Lower leg skin (tissue), 3 donors: ENCODE measurements at regions not wholly inside any gene's neighbourhood (a gene's known extent, or its start where the extent isn't known, plus 50 kb on each side); places are given as distances from the start of the nearest gene placed in this dataset.
"Not testable (repeated sequence)": the region's sequence is repeated elsewhere in the genome, so short reads cannot be mapped to it uniquely, and the experiment has no call there.

Source experiments
- POLR2A ChIP-seq, 2 donors: fragments of 450-650 bp; IDR thresholded peaks; one replicate each; pipeline ENCODE4 v1.6.1; 2016 to 2017; ENCODE audit warnings: antibody characterized with exemption in 2 of 2, mild to moderate bottlenecking in 1 of 2, moderate library complexity in 1 of 2
- TF ChIP-seq, protein P1 (sequence below), 3 donors: fragments of 450-650 bp; IDR thresholded peaks; one replicate each; pipeline ENCODE4 v1.5.1; 2016; ENCODE audit warnings: antibody characterized with exemption in 3 of 3, mild to moderate bottlenecking in 3 of 3, moderate library complexity in 2 of 3

DNA sequence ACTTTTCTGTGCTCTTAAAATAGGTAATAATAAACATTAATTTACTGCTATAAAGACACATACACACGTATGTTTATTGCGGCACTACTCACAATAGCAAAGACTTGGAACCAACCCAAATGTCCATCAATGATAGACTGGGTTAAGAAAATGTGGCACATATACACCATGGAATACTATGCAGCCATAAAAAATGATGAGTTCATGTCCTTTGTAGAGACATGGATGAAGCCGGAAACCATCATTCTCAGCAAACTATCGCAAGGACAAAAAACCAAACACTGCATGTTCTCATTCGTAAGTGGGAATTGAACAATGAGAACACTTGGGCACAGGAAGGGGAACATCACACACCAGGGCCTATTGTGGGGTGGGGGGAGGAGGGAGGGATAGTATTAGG lies 97.4 kb upstream of the NR5A2 start:
- TF ChIP-seq, protein P1, sequence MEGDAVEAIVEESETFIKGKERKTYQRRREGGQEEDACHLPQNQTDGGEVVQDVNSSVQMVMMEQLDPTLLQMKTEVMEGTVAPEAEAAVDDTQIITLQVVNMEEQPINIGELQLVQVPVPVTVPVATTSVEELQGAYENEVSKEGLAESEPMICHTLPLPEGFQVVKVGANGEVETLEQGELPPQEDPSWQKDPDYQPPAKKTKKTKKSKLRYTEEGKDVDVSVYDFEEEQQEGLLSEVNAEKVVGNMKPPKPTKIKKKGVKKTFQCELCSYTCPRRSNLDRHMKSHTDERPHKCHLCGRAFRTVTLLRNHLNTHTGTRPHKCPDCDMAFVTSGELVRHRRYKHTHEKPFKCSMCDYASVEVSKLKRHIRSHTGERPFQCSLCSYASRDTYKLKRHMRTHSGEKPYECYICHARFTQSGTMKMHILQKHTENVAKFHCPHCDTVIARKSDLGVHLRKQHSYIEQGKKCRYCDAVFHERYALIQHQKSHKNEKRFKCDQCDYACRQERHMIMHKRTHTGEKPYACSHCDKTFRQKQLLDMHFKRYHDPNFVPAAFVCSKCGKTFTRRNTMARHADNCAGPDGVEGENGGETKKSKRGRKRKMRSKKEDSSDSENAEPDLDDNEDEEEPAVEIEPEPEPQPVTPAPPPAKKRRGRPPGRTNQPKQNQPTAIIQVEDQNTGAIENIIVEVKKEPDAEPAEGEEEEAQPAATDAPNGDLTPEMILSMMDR (IDR thresholded peaks at IDR 0.05): not testable (repeated sequence)
- not testable (repeated sequence) for TF ChIP-seq POLR2A (IDR thresholded peaks at IDR 0.05)
